Motor neuron (in vitro differentiated cells): ENCODE measurements at regions not wholly inside any gene's neighbourhood (a gene's known extent, or its start where the extent isn't known, plus 50 kb on each side); places are given as distances from the start of the nearest gene placed in this dataset.

Experiments used
- ATAC-seq, 8 experiments: fragments of 200-7000 bp; cut with Tn5 transposase; replicated peaks in 6 of 8; 2 replicates each; pipeline ENCODE4 v1.8.0; 2021; ENCODE audit warnings: mild to moderate bottlenecking in 8 of 8, moderate library complexity in 8 of 8
- H3K27ac ChIP-seq, 2 donors: fragments of 250-450 bp; sonication (Bioruptor Pico); 2 replicates each; pipeline ENCODE4 v1.9.0; 2021; ENCODE audit warnings: antibody characterized with exemption in 2 of 2, mild to moderate bottlenecking in 2 of 2, moderate library complexity in 1 of 2
- H3K4me1 ChIP-seq, 2 donors: fragments of 250-450 bp; sonication (Bioruptor Pico); replicated peaks in 1 of 2; 2 replicates each; pipeline ENCODE4 v1.6.1; 2021; ENCODE audit warnings: antibody characterized with exemption in 2 of 2, mild to moderate bottlenecking in 2 of 2, moderate library complexity in 1 of 2
- H3K4me3 ChIP-seq, 5 donors: fragments of 250-450 bp; sonication (Bioruptor Pico); 2 replicates each; pipeline ENCODE4 v1.9.0; 2021; ENCODE audit warnings: antibody characterized with exemption in 5 of 5, mild to moderate bottlenecking in 5 of 5, moderate library complexity in 4 of 5
- WGBS, 10 experiments: fragments of 450-650 bp; shearing (Covaris generic); methylation state at CpG; one replicate each; pipeline ENCODE4 v1.0.0; 2022; 5-methylcytosine and 5-hydroxymethylcytosine counted together
- in situ Hi-C, 9 experiments: fragments of 400-800 bp; cut with MboI; loops; one replicate each; pipeline ENCODE4 v1.15.0; 2021; ENCODE audit warnings: low sequenced_read_pairs in 9 of 9, low pct_unique_long_range_greater_than_20kb in 2 of 9; ENCODE audit not compliant: unreplicated experiment in 9 of 9

DNA sequence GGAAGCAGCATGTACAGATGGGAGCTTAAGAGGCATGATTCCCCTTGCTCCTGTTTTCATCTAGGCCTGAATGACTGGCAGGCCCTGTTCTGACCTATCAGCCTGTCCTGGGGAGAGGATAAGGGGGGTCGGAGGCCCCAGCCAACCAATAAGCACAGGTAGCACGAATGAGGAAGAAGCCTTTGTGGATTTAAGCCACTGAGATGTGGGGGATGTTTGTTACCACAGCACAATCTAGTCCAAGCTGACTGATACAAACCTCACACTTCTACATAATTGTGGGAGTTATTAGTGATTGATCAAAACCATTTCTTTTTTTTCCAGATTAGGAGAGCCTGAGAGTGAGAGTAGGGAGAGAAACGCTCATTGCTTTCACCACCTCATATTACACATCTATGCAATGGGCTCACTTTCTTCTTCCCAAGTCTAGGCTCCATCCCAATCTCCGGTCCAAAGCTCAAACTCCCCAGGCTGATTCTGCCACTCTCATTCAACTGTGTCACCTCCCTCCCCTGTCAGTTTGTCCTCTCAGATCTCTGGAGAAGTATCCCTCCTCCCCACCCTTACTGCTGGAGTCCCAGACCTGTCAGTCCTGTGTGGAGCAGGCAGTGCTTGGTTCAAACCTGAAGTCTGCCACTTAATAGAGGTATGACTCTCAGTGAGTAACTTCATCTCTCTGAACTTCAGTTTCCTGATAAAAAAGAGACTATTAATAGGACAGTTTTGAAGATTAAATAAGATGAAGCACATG is 220.5 kb downstream of the PTPRU start:
- Histone ChIP-seq H3K27ac (no peak overlapping the region), H3K4me3 (no peak overlapping the region), H3K4me1 (peaks cover 0 to 14% of the 10 kb centered on the region in 2 donors)
- ATAC-seq, result no peak
- in situ Hi-C loops, result loop anchor here in 1 of 9 experiments (25.0 kb wide), 1 partner anchor 220 kb away; the partner anchor contains the start of genes MECR and PTPRU
- WGBS, 10 experiments, result 0 to 100% (median 88%) methylated on average over 1 to 4 of the region's 4 CpGs; no CpG with 5 or more reads in 5 of the 10 experiments

DNA sequence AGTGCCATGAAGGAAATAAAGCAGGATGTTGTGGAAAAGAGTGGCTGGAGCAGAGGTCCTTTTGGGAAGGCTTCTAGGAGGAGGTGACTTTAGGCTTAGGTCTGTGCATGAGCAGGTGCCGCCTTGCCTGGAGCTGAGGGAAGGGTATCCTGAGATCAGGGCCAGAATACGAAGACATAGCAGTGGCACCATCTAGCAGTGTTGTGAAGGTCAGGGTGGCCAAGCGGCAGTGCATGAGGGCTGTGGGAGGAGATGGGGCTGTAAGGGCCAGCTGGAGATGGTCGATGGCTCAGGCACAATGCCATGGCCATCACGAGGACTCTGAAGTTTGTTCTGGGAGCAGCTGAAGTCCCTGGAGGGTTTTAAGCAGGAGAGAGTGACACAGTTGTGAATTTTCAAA is 219.5 kb downstream of the PTPRU start:
- H3K4me3 ChIP-seq, result no peak overlapping the region
- in situ Hi-C loops, result loop anchor here in 1 of 9 experiments (25.0 kb wide), 1 partner anchor 218 kb away; the partner anchor contains the start of genes MECR and PTPRU

DNA sequence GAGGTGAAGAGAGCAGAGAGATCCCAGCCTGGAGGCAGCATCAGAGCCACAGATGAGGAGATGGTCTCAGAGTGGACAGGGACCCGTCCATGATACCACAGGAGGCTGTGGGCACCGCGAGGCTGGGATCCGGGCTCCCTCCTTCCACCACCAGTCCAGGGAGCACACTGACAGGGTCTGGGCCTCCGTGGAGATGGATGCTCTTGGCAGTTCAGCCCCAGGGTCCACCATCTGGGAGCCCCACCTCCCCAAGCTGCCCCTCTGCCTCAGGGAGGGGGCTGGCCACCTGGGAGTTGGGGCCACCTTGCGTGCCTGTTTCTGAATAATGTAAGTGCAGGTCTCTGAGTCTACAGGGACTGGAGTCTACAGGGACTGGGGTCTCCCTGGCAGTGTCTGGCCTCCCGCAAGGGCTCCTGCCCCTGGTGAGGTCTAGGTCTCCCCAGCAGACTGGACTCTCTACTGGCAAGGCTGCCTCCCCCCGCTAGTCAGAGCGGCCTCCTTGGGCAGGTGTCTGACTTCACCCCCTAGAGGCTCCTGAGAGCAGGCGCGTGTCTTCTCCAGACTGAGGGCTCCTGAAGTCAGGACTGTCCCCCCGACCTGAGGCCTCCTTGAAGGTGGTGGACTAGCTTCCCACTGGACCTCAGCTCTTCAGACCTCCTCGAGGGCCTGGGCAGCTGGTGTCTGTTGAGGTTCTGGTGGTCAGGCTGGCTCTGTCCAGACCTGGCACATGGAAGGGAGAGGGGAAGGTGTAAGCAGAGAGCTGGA is 218.5 kb downstream of the PTPRU start:
- Histone ChIP-seq H3K4me1 (peaks cover 8 to 23% of the 10 kb centered on the region in 2 donors), H3K27ac (no peak overlapping the region), H3K4me3 (no peak overlapping the region)
- in situ Hi-C loops, result loop anchor here in 1 of 9 experiments (25.0 kb wide), 1 partner anchor 217 kb away; the partner anchor contains the start of genes MECR and PTPRU
- WGBS, 10 experiments, result 50 to 100% (median 83%) methylated on average over 2 to 6 of the region's 13 CpGs; no CpG with 5 or more reads in 5 of the 10 experiments
- no peak for ATAC-seq

More for the DNA sequence above, 219.5 kb downstream of the PTPRU start:
- WGBS, 10 experiments, result 0 to 100% (median 78%) methylated on average over 1 to 5 of the region's 5 CpGs; no CpG with 5 or more reads in 2 of the 10 experiments
- H3K27ac ChIP-seq, result no peak overlapping the region
- H3K4me1 ChIP-seq, result peaks cover 8 to 22% of the 10 kb centered on the region in 2 donors
- ATAC-seq, result no peak

DNA sequence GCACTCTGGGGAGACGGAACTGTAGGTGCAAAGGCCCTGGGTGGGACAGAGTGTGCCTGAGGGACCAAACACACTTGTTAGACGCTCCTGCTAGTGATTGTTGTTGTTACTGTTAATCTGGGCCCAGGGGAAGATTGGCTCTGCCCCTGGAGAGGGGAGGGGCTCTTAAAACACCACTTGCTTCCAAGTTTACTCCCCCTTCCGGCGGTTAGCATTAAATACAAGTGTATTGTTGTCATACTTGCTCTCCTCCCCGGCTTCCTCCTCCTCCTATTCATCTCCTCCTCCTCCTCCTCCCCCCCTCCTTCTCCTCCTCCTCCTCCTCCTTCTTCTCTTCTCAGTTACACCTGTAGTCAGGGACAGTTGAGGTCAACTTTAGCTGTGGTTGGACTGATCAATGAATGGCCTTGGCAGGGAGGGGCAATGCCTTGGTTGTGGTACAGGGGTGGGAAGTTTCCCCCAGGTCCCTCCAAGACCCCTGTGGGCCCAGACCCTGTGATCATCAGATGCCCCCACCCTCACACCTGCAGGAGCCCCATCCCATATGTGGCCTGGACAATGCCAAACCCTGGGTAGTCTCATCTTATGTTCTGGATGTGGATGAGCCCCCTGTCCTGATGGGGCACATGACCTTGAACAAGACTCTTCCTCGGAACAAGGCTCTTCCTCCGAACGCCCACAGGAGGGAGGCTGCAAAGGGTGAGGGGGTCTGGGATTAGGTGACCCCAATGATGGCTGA is 217.3 kb downstream of the PTPRU start:
- Histone ChIP-seq H3K4me3 (no peak overlapping the region), H3K27ac (no peak overlapping the region), H3K4me1 (peaks cover 8 to 20% of the 10 kb centered on the region in 2 donors)
- WGBS, 10 experiments, result 0 to 100% (median 59%) methylated on average over 1 to 5 of the region's 8 CpGs; no CpG with 5 or more reads in 6 of the 10 experiments
- peak in 3 of 8 experiments; percentile 79 to 93 (median 90) for ATAC-seq
- in situ Hi-C loops, result loop anchor here in 1 of 9 experiments (25.0 kb wide), 1 partner anchor 216 kb away; the partner anchor contains the start of genes MECR and PTPRU

DNA sequence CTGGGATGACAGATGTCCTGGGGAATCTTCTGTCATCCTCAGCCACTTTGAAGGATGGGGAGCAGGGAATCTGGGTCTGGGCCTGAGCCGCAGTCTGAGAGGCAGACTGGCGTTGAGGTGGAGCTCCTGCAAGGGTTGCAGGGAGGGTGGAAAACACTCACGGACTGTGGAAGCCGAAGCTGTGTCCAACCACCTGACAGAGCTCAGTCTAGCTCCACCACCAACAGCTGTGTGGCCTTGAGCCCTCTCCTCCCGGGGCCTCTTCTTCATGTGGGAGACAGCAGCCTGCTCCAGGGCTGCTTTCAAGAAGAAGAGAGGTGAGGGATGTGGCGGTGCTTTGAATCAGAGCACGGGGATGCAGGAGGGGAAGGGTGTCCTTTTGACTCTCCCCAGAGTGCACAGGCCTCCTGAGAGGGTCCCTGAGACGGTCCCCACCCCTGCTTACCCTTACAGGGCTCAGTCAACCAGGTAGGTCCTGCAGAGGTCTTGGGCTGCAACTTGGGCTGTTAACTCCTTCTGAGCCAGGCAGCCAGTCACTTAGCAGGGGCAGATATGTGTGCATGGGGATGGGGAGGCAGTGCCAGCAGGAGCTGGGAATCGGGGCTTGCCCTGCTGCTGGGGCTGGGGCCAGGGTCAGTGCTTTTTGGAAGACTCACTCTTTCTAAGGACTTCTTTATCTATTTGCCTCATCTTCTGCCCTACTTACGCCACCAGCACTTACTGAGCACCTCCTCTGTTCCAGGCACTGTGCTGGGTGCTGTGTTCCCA is 216.3 kb downstream of the PTPRU start:
- H3K4me3 ChIP-seq, result no peak overlapping the region
- 17 to 79% (median 59%) methylated on average over 1 to 5 of the region's 10 CpGs; no CpG with 5 or more reads in 3 of the 10 experiments for WGBS, 10 experiments
- in situ Hi-C loops, result loop anchor here in 1 of 9 experiments (25.0 kb wide), 1 partner anchor 215 kb away; the partner anchor contains the start of genes MECR and PTPRU

DNA sequence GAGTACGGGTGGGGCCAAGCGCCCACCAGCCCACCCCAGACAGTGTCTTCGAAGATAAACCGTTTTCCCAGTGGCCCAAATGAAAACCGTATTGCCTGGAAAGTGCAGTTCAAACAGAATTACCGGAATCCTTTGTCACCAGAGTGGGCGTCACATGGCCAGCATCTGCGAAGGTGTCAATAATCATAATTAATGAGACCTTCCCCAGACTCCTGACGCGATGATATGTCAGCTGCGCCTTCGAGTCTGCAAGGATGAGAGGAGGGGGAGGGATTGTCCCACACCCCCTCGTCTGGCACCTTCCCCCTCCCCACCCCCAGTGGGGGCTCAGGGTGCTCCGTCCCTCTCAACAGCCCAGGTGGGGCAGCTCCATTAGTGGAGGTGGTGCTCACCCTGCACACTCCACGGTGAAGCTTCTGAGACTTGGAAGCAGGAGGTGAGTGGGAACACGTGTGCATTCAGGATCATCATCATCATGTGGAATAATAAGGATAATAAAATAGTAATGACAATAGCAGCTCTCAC is 215.1 kb downstream of the PTPRU start:
- peak overlapping the region in 1 of 2 donors; percentile 2 for H3K27ac ChIP-seq
- peaks cover 8 to 20% of the 10 kb centered on the region in 2 donors for H3K4me1 ChIP-seq
- H3K4me3 ChIP-seq, result no peak overlapping the region
- 30 to 90% (median 83%) methylated on average over 1 to 8 of the region's 16 CpGs; no CpG with 5 or more reads in 5 of the 10 experiments for WGBS, 10 experiments
- in situ Hi-C loops, result loop anchor here in 1 of 9 experiments (25.0 kb wide), 1 partner anchor 214 kb away; the partner anchor contains the start of genes MECR and PTPRU
- peak in 5 of 8 experiments; percentile 10 to 67 (median 58) for ATAC-seq

More for the DNA sequence above, 216.3 kb downstream of the PTPRU start:
- ATAC-seq, result peak in 3 of 8 experiments; percentile 48 to 60 (median 58)
- H3K27ac ChIP-seq, result no peak overlapping the region
- H3K4me1 ChIP-seq, result peaks cover 8 to 20% of the 10 kb centered on the region in 2 donors

DNA sequence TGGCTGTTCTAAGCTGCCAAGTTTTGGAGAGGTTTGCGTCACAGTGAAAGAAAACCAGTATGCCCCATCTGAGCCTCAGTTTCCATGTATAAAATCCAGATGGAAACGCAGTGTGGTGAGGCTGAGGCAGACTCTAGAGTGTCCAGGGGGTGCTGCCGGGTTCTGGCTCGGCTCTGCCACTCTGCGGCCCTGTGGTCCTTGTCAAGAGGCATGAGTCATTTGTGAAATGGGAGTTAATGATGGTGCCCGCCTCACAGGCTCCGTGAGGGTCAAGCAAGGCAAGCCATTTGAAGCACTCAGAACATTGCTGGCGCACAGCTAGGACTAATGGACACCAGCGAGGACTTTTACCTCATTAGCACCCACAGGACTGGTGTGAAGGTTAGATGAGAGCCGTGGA is 214.3 kb downstream of the PTPRU start:
- ATAC-seq, result peak in 2 of 8 experiments; percentile 21 to 56
- no peak overlapping the region for H3K4me3 ChIP-seq
- WGBS, 10 experiments, result 42 to 97% (median 80%) methylated on average over 1 to 7 of the region's 10 CpGs; no CpG with 5 or more reads in 1 of the 10 experiments
- in situ Hi-C loops, result loop anchor here in 1 of 9 experiments (25.0 kb wide), 1 partner anchor 213 kb away; the partner anchor contains the start of genes MECR and PTPRU
- peaks cover 8 to 20% of the 10 kb centered on the region in 2 donors for H3K4me1 ChIP-seq
- no peak overlapping the region for H3K27ac ChIP-seq

DNA sequence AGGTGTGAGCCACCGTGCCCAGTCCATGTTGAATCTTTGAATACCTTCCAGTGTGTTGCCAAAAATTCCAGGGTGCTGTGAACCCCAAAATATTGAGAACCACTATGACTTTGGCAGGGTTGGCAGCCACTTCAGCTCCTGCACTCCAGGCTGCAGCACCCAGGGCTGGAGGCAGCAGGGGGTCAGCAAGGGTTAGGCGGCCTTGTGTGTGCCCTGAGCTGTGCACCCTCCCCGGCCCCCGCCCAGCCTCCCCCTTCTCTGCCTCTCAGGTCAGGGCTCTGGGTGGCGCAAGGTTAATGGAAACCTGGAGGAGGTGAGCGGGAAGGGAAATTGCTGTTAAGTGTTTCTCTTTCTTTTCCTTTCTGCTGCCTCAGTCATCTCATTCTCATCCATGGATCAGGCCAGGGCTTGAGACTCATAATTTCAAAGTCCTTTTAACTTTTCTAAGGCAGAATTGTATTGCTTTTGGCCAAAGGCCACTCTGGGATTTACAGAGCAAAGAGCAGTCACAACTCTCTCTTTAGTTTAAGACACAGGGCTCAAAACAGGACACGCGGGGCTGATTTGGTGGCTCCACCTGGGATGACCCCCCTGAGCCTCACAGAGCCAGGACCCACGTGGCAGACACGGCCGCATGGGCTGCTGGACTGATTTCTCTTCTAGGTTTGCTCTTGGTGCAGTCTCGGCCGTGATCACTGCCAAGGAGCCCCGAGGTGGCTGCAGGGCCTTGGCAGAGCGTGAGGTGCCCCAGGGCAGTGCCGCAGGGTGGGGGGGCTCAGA is 212.3 kb downstream of the PTPRU start:
- WGBS, 10 experiments, result 58 to 100% (median 93%) methylated on average over 1 to 12 of the region's 16 CpGs; no CpG with 5 or more reads in 3 of the 10 experiments
- H3K4me3 ChIP-seq, result no peak overlapping the region
- H3K4me1 ChIP-seq, result peaks cover 8 to 25% of the 10 kb centered on the region in 2 donors
- ATAC-seq, result no peak
- no peak overlapping the region for H3K27ac ChIP-seq
- in situ Hi-C loops, result no loop called here

DNA sequence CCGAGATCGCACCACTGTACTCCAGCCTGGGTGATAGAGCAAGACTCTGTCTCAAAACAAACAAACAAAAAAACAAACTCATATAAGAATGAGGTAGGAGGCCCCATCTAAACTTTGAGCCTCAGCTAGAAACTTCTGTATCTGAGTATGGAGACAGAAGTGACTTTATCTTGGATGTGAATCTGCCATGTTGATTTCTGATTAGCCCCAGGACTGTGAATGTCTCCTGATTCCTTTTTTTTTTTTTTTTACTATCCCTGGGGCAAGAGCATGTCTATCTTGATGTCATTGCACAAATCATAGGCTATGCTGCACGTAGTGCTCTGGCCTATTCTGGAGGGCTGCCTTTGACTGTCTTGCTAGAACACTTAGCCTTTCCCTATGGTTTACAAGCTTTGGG is 211.0 kb downstream of the PTPRU start:
- H3K4me3 ChIP-seq, result no peak overlapping the region
- H3K27ac ChIP-seq, result no peak overlapping the region
- in situ Hi-C loops, result no loop called here
- WGBS, 10 experiments, result 38 to 100% (median 83%) methylated on average over 1 to 3 of the region's 3 CpGs; no CpG with 5 or more reads in 2 of the 10 experiments
- no peak for ATAC-seq
- H3K4me1 ChIP-seq, result peaks cover 8 to 17% of the 10 kb centered on the region in 2 donors

DNA sequence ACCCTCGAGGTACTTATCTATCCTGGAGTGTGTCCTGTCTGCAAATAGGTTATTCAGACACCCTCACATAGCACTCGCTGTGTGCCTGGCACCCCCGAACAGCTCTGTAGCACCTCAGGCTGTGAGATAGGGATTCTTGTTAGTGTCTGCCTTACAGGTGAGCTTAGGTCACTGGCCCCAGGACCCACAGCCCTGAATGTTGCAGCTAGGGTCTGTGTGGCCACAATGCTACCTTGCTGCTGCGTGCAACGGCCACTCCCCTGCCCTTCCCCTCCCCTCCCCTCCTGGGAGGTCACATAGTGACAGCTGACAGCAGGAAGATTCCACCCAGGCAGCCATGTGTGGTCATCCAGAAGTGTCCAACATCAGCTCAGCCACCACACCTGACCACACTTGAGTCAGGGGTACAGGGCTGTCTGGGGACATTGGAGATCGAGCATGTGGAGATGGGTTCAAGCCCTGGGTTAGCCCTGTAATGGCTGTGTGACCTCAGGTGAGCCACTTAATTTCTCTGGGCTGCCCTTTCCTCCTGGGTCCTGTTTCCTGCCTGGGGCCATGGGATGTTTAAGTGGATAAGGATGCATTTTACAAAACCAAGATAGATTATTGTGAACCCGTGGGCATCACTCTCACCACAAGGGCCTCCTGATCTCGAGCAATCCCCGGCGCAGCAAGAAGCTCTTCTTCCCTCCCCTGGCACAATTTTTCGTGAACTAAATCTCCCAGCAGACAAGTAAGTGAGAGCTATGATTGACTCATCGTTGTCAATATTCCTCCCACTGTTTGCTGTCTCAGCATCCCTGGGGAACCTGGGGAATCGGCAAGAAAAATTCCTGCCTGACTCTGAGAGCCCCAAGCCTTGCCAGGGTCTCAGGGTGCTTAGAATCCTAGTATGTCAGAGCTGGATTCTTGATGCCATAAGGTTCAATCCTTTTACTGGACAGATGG is 208.7 kb downstream of the PTPRU start:
- no peak overlapping the region for H3K4me3 ChIP-seq
- no peak for ATAC-seq
- peaks cover 0 to 5% of the 10 kb centered on the region in 2 donors for H3K4me1 ChIP-seq
- 20 to 100% (median 69%) methylated on average over 1 to 13 of the region's 13 CpGs; no CpG with 5 or more reads in 1 of the 10 experiments for WGBS, 10 experiments
- H3K27ac ChIP-seq, result no peak overlapping the region
- in situ Hi-C loops, result no loop called here
